GM21528 (cell line): ENCODE measurements at regions not wholly inside any gene's neighbourhood (a gene's known extent, or its start where the extent isn't known, plus 50 kb on each side); places are given as distances from the start of the nearest gene placed in this dataset.
"Not testable (repeated sequence)": the region's sequence is repeated elsewhere in the genome, so short reads cannot be mapped to it uniquely, and the experiment has no call there.

Source experiments
- ATAC-seq: cut with Tn5 transposase; IDR thresholded peaks from one replicate; pipeline ENCODE4 v1.9.1; 2021; ENCODE audit warnings: mild to moderate bottlenecking, moderate library complexity; ENCODE audit not compliant: unreplicated experiment, low FRiP score

DNA sequence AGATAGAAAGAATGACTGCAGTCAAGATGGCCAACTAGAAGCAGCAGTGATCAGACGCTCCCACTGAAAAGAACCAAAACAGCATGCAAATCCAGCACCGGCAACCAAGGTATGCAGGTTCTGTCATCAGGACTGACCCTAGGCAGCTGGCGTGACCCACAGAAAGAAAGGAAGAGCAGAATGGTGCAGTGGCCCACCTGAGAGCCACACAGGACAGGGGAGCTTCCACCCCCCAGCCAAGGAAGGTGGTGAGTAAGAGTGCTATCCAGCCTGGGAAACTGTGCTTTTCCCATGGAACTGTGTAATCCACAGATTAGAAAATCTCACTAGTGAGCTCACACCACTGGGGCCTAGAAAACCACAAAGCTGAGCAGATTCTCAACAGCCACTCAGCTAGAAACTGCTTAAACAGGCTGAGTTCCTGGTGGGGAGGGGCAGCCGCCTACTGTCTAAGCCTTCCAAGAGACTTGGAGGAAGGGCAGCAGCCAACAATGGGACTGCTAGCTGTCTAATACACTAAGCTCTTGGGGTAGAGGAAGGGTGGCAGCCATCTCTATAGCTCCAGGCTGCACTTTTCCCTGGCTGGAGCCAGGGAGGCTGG lies 127.9 kb downstream of the EVA1A start:
- ATAC-seq = peak; percentile 89

DNA sequence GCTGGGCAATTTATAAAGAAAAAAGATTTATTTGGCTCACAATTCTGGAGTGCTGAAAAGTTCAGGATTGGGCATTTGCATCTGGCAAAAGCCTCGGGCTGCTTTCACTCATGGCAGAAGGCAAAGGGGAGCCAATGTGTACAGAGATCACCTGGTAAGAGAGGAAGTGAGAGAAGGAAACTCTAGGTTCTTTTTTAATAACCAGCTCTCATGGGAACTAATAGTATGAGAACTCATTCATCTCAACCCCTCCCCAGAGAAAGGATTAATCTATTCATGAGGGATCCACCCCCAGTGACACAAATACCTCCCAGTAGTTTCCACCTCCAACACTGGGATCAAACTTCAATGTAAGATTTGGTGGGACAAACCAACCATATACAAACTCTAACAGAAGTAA lies 129.0 kb downstream of the EVA1A start:
- peak; percentile 79 for ATAC-seq

DNA sequence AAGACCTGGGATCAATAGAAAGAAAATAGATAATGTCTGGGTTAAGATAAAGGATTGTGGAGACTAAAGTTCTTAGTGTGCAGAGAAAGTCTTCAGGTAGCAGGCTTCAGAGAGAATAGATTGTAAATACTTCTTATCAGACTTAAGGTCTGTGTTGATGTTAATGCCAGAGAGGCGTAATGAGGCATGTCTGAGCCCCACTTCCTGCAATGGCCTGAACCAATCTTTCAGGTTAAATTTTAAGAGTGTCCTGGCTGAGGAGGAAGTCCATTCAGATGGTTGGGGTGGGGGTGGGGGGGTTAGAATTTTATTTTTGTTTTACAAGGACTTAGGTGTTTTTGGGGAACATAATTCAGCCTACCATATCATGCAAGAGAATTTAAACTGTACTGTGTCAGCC lies 129.5 kb downstream of the EVA1A start:
- no peak for ATAC-seq

DNA sequence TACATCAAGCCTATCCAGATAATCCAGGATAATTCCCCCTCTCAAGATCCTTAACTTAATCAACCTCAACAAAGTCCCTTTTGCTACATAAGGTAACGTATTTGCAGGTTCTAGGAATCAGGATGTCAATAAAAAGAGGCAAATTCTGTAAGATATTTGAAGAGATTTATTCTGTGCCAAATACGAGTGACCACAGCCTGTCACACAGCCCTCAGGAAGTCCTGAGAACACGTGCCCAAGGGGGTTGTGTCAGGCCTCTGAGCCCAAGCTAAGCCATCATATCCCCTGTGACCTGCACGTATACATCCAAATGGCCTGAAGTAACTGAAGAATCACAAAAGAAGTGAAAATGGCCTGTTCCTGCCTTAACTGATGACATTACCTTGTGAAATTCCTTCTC lies 130.3 kb downstream of the EVA1A start:
- ATAC-seq = not testable (repeated sequence)

DNA sequence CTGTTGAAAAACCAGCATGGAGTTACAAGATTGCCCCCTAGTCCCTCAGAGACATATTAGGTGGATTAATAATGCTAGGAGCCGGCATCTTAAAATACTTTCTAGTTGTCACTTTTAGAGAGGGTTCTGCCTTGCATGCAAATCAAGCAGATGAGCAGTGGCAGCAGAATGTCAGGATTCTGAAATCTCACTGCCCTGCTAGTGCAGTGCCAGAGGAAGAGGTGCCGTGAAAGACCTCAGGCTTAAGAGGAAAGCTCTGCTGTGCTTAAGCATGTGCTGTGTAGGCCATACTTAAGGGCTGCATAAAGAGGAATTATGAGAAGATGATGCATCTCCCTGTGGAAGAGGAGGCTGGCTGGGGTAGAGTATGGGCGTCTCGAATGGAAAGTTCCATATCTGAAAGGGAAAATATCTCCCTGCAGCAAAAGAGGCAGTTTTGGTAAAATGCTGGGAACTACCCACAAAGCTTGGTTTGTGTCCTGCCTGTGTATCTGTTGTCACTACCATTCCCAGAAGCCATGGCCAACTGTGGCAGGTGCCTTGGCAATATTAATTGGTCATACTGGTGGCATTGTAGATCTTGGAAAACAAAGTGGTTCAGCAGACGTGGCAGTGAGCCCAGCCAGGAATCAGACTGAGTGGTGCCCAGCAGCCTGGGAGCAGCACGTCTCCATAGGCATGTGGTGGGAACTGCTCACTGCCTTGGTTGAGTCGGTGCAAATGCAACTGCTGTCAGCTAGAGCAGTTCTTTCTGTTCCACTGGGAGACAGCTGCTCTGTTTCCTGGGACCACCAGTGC lies 131.9 kb downstream of the EVA1A start:
- ATAC-seq = no peak

DNA sequence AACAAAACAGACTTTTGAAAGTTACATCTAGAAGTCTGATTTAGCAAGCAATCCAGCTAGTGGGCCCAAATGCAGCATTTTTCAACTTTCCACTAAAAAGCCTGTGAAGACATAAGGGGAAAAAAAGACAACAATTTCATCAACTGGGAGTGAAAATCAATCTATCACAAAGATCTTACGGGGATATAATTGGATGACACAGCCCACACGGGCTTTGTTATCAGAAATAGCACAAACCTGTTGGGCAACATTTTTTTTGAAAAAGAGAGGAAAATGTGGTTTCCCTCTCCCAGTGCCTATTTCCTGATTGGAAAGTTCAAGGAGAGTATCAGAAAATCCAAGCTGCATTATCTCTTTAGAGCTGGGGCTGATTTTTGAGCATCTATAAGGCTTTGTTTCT lies 132.7 kb downstream of the EVA1A start:
- no peak for ATAC-seq

DNA sequence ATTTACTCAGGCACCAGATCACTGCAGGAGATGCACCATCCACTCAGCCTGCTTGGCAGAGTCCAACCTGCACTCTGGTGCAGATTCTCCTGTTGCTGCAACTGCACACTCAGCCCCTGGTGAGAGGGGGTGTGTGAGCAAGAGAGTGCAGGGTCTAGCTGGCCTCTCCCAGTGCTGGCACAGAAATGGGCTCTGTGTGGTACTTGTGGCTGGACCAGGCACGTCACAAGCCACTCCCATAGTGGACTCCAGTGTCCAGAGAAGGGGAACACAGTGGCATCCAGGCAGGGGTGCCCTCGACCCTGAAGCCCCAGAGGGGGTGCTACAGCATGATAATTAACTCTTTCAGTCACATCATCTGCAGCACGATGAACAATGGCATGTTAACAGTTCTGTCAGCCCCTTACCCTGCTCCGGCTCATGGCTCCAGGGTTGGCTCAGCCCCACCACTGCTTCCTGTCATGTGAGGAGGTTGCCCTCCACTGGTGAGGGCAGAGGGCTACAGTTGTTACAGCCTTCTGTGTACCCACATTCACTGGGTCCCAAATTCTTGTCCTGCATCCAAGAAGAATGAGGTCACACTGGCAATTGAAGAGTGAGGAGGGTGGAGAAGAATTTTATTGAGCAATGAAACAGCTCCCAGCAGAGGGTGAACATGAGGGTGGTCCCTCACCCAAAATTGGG lies 135.7 kb downstream of the EVA1A start:
- ATAC-seq = no peak

DNA sequence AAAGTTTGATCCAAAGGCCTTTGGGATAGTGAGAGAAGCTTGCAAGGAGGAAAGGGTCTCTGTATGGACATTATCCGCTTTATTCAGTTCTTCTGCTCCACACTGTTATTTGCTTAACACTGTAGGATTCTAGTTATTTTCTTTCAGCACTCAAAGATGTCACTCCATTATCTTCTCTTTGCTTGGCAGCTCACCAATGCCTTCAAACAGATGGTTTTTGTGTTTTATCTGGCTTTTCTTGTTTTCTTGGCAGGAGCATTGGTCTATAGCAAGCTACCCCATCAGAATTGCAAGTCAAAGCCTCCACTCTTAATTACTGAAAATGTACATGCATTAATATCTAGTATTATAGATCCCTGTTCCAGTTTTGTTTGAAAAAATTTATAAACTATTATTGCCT lies 138.8 kb downstream of the EVA1A start:
- no peak for ATAC-seq

DNA sequence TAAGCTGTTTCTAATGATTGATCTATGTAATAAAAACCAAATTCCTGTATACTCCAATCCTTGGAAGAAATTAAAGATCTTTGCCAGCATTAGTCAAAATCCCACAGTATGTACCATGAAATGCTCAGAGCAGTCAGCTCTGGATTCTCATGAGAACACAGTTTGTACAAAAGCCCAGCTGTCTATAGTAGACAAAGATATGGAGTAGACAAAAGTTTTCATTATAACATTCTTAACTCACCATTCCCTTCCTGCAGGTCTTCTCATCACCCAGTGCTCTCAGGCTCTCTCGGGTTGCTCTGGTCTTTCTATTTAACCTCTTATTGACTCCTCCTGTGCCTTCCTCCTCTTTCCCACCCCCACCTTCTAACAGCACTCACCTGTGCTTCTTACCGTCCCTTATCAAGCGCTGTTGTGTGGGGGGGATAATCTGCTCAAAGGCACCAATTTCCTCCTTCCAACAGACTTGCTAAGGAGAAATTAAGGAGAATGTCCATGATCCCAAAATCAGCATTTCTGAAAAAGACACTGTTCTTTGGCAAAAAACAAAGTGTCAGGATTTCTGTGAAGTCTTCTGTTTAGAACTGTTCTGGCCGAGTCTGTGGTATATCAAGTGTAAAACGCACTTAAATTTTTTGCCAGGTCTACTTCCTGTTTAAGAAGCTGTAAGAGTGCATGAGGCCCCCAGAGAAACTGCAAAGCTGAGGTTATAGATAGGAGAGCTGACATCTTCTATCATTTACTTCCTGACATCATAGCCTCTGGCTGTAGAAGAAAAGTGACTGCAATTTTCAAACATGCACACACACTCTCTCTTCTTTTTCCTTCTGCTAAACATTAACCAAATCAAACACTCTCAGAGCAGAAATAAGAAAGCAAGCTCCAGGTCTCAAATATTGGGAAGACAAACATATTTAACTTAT lies 144.1 kb downstream of the EVA1A start:
- peak; percentile 72 for ATAC-seq

DNA sequence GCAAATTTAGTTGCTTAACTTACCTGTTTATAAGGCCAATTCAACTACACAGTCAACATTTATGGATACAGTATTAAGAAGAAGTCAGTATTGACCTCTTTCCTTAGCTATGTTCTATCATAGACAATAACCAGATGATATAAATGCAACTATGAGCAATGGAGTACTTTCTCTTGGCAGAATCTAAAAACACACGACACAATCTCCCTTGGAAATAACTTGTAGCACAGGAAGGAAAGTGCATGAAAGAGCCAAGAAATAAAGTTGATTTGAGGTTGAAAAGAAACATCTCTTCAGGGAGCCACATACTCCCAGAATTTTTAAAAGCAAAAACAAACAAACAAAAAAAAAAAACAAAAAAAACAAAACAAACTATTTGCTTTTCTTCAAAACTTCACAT lies 145.0 kb downstream of the EVA1A start:
- no peak for ATAC-seq

DNA sequence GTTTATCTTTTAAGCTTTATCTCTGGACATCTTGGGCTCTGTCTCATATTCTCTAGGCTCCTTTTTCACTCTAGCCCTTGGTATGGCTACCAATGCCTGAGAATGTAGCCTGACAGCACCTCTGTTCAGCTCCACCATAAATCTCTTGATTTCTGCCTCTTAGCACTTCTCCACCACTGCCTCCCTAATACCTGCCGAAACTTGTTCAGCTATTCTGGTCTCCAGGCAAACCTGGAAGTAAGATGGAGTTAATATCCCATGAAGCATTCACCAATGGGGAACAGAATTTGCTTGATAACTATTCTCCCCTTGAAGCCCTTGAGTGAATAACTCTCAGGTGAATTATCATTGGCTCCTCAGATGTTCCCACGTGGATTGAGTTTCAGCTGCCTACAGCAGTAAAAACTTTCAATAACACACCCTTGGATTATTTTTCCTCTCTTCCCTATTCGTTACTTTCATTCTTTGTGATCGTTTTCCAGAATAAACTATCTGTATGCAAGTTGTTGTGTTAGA lies 145.6 kb downstream of the EVA1A start:
- ATAC-seq = no peak

DNA sequence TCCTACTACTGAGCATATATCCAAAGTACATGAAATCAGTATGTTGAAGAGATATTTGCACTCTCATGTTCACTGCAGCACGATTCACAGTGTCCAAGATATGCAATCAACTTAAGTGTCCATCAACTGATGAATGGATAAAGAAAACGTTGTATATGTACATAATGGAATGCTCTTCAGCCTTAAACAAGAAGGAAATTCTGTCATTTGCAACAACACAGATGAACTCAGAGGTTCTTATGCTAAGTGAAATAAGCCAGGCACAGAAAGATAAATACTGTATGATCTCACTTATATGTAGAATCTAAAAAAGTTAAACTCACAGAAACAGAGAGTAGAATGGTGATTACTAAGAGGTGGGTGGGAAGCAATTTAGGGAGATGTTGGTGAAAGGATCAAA lies 149.2 kb downstream of the EVA1A start:
- ATAC-seq = no peak

DNA sequence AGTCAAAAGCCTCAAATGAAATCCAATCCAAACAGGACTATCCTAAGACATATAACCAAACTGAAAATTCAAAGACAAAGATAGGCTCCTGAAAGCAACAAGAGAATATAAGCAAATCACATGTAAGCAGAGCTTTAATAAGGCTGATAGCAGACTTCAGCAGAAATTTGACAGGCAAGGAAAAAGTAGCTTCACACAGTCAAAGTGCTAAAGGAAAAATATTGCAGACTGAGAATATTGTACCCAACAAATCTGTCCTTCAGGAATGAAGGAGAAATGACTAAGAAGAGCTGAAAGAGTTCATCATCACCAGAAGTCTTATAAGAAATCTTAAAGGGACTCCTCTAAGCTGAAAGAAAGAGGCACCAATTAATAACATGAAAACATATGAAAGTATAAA lies 150.0 kb downstream of the EVA1A start:
- no peak for ATAC-seq

DNA sequence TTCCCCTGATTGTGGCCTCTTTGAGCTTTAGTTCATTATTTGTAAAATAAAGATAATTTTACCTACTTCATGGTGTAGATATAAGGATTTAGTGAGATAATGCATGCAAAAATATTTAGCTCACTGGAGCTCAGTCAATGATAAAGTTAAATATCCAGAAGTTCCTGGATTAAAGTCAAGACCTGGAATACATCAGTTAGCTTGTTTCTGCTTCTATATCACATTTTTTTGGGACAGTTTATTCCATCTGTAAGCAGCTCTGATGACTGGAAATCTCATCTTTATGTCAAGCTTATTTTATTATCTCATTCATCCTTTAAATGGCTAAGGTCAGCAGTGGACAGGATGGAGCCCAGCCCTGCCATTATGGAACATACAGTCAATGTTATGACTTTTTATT lies 152.0 kb downstream of the EVA1A start:
- no peak for ATAC-seq

DNA sequence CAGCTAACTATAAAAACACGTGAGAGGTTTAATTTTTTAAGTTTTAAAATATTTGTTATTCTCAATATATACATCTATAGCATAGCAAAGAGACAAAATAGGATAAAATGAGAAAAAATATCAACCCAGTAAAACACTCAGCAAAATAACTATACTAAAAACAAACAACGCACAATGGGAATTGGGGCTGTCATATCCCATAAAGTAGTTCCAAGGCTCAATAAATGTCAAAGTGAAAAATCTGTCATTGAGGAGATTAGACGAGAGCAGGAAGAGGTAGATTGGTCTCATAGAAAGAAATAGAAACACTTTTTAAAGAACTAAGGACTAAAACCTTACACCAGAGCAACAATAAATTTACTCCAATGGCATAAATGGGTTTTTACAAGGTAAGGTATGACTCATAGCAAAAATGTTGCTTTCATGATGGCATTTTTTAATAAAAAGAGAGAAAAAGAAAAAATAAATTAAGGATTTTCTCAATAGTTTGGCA lies 153.7 kb downstream of the EVA1A start:
- no peak for ATAC-seq

DNA sequence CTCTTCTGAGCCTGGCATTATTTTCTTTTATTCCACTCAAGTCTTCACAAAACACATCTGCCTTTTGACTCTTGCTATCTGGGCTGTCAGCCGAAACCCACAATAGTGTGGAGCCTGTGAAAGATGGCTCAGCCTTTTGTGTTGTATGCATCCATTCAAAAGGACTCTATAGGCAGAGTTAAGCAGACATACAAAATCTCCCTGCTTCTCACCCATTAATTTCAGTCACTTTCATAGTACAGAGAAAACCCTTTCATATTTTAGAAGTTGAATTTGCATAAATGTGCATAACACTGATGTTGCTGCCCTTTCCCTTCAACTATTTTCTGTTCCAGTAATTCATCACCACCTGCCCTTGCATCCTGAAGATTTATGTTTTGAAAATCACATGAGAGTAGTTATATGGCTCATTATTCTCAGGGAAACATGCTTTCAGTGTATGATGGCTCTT lies 154.6 kb downstream of the EVA1A start:
- ATAC-seq = no peak

DNA sequence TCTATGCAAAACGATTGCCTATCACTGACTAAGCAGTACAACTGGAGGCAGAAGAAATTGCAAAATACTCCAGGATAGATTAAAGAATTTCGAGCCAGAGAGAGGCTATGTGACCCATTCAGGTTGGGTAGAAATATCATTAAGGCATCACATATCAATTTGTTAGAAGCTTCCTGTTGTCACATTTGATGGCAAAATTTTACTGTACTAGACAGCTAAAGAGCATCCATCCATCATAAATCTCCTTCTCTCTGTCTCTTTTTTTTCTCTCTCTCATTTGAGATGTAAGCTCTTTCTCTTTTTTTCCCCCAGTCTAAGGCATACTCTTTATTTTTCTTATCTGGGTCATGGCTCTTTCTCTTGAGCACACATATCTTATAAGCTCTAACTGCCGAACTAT lies 155.7 kb downstream of the EVA1A start:
- ATAC-seq = no peak

DNA sequence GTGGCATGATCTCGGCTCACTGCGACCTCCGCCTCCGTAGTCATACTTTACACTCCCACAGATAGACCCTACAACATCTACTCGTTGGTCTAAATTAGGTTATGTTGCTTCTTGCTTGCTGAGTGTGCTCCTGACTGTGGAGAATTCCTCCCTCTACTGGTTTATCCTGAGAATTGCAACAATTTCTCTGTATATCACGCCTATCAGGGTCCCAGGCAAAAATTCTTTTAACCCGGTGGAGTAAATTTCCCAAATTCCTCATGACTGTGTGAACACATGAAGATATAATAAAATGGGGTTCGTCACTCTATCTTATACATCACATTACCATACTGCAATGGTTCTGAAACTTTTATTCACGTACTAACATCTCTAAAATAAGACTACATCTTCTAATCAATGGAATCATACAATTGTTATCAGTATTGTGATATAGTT lies 156.7 kb downstream of the EVA1A start:
- ATAC-seq = no peak

DNA sequence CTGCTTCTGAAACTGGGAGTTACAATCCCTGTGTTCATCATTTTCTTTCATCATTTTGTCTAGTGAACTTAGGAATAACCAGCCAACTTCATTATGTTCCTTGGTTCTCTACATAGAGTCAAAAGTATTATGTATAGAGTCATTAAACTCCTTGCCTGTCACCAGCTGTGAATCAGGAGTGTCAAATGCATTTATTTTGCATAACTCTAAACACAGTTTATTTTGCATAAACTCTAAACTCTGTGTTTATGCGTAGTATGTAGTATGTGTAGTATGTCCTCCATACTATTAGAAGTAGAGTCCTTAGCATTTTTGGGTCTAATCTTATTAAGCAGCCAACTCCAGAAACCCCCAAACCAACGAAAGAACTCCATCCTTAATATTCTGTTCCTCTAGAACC lies 164.4 kb downstream of the EVA1A start:
- no peak for ATAC-seq

DNA sequence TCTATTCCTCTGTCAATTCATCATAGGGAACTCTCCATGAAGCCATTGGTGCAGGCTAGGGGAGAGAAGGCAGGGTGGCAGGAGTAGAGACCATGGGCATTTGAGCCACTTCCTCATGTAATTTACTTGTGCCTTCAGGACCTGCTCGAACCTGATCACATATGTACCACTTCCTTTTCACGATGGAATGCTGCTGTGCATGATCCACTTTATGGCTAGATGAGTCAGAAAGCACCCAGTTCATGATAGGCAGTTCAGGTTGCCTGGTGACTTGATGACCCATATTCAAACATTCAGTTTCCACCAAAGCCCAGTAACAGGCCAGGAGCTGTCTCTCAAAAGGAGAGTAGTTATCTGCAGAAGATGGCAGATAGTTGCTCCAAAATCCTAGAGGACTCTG lies 166.0 kb downstream of the EVA1A start:
- ATAC-seq = not testable (repeated sequence)
